ENCODE measurements at regions not wholly inside any gene's neighbourhood (a gene's known extent, or its start where the extent isn't known, plus 50 kb on each side); places are given as distances from the start of the nearest gene placed in this dataset.

DNA sequence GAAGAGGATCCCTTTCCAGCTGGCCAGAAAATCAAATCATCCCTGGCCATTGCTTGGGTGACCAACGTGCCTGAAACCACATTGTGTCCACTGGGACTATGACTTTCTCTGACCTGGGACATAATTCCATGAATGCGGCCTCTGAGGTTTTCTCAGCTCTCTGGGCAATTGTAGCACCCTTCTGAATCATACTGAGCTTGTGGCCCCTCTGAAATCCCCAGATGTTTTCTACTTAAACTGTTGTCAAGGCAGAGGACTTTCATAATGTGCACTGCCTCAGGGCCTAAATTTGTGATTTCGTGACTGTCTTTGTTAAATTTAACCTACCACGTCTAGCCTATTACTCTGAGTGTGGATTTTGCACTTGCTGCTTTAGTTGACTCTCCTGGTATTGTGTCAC lies 321.1 kb upstream of the PLET1 start:
- Histone ChIP-seq H3K4me1 (replicated peaks in 1 of 4; ENCODE audit: control insufficient read depth in 3 of 4, insufficient read depth in 4 of 4, low read length in 3 of 4) (0 out of 7 replicates have a peak, but pooled peaks cover 0 to 2% (median 0%) of the 10 kb centered on the region in 4 experiments), H3K56ac (replicated peaks; ENCODE audit: insufficient read length, low read depth, low read length) (no peak overlapping the region), H2BK5ac (ENCODE audit: low read depth, low read length) (no peak overlapping the region), H4K8ac (ENCODE audit: extremely low read depth, insufficient read depth, low read length) (no peak overlapping the region), H3K9ac (replicated peaks in 1 of 4; ENCODE audit: extremely low read depth in 1 of 4, low read depth in 3 of 4, low read length in 3 of 4) (no peak overlapping the region), H3K79me1 (ENCODE audit: low read depth, low read length) (no peaks in the 10 kb centered on the region), H3K27me3 (replicated peaks in 1 of 4; ENCODE audit: control insufficient read depth in 3 of 4, extremely low read depth in 1 of 4, insufficient read depth in 3 of 4, low read length in 3 of 4) (no peaks in the 10 kb centered on the region), H3K79me2 (ENCODE audit: control insufficient read depth in 1 of 2, insufficient read depth in 2 of 2, low read length in 2 of 2) (no peaks in the 10 kb centered on the region), H3K4me2 (ENCODE audit: insufficient read depth in 1 of 2, low read depth in 2 of 2, low read length in 2 of 2) (no peak overlapping the region), H2BK12ac (ENCODE audit: low read depth, low read length) (no peak overlapping the region), H2BK15ac (ENCODE audit: low read length) (no peak overlapping the region), H3K23ac (ENCODE audit: insufficient read length) (no peak overlapping the region), H4K5ac (ENCODE audit: insufficient read length, low read depth, low read length) (no peak overlapping the region), H3K4ac (replicated peaks; ENCODE audit: insufficient read length, low read depth, low read length) (no peak overlapping the region), H3K4me3 (ENCODE audit: extremely low read depth in 1 of 4, insufficient read depth in 2 of 4, low read depth in 3 of 4, low read length in 4 of 4) (no peak overlapping the region), H4K20me1 (replicated peaks in 1 of 2; ENCODE audit: control insufficient read depth in 1 of 2, insufficient read depth in 2 of 2, low read length in 2 of 2) (no peaks in the 10 kb centered on the region), H2BK120ac (replicated peaks; ENCODE audit: low read depth, low read length) (no peak overlapping the region), H2AFZ (ENCODE audit: low read length) (no peak overlapping the region), H3K27ac (ENCODE audit: low read depth, low read length) (no peak overlapping the region), H2AK5ac (ENCODE audit: low read depth, low read length) (no peak overlapping the region), H3K23me2 (ENCODE audit: low read depth, low read length) (no peaks in the 10 kb centered on the region; the same call in 1 of the 2 replicates), H3K14ac (ENCODE audit: insufficient read length) (no peak overlapping the region), H3K18ac (ENCODE audit: extremely low read depth, low read length) (no peak overlapping the region), H2BK20ac (ENCODE audit: low read length) (no peak overlapping the region), H3K9me3 (ENCODE audit: insufficient read depth in 2 of 2, low read depth in 1 of 2, low read length in 1 of 2) (no peaks in the 10 kb centered on the region), H4K91ac (replicated peaks; ENCODE audit: insufficient read length, low read length) (no peak overlapping the region), H3K36me3 (ENCODE audit: control insufficient read depth in 2 of 4, insufficient read depth in 4 of 4, low read length in 3 of 4) (no peaks in the 10 kb centered on the region)
- WGBS, 2 experiments (ENCODE audit: extremely low coverage in 1 of 2, insufficient coverage in 1 of 2, insufficient read length in 1 of 2, insufficient replicate concordance in 2 of 2, low coverage in 1 of 2, low lambda C conversion rate in 2 of 2, missing lambda C conversion rate in 1 of 2), result 90% methylated on average over 4 of the region's 4 CpGs; no CpG with 5 or more reads in 1 of the 2 experiments
- DNase-seq (ENCODE audit: low read depth in 1 of 2, low spot score in 2 of 2) (no peak), FAIRE-seq (no peak)
- CTCF ChIA-PET (ENCODE audit: partially characterized antibody), result interaction anchor here (0.8 to 6.2 kb wide), 6 partner anchors 9 to 708 kb away, joined by 3 to 45 read pairs (median 4); no protein-coding TSS in a partner anchor
- POLR2A ChIA-PET (ENCODE audit: partially characterized antibody), result no interaction called here
- TF ChIP-seq, protein P1, sequence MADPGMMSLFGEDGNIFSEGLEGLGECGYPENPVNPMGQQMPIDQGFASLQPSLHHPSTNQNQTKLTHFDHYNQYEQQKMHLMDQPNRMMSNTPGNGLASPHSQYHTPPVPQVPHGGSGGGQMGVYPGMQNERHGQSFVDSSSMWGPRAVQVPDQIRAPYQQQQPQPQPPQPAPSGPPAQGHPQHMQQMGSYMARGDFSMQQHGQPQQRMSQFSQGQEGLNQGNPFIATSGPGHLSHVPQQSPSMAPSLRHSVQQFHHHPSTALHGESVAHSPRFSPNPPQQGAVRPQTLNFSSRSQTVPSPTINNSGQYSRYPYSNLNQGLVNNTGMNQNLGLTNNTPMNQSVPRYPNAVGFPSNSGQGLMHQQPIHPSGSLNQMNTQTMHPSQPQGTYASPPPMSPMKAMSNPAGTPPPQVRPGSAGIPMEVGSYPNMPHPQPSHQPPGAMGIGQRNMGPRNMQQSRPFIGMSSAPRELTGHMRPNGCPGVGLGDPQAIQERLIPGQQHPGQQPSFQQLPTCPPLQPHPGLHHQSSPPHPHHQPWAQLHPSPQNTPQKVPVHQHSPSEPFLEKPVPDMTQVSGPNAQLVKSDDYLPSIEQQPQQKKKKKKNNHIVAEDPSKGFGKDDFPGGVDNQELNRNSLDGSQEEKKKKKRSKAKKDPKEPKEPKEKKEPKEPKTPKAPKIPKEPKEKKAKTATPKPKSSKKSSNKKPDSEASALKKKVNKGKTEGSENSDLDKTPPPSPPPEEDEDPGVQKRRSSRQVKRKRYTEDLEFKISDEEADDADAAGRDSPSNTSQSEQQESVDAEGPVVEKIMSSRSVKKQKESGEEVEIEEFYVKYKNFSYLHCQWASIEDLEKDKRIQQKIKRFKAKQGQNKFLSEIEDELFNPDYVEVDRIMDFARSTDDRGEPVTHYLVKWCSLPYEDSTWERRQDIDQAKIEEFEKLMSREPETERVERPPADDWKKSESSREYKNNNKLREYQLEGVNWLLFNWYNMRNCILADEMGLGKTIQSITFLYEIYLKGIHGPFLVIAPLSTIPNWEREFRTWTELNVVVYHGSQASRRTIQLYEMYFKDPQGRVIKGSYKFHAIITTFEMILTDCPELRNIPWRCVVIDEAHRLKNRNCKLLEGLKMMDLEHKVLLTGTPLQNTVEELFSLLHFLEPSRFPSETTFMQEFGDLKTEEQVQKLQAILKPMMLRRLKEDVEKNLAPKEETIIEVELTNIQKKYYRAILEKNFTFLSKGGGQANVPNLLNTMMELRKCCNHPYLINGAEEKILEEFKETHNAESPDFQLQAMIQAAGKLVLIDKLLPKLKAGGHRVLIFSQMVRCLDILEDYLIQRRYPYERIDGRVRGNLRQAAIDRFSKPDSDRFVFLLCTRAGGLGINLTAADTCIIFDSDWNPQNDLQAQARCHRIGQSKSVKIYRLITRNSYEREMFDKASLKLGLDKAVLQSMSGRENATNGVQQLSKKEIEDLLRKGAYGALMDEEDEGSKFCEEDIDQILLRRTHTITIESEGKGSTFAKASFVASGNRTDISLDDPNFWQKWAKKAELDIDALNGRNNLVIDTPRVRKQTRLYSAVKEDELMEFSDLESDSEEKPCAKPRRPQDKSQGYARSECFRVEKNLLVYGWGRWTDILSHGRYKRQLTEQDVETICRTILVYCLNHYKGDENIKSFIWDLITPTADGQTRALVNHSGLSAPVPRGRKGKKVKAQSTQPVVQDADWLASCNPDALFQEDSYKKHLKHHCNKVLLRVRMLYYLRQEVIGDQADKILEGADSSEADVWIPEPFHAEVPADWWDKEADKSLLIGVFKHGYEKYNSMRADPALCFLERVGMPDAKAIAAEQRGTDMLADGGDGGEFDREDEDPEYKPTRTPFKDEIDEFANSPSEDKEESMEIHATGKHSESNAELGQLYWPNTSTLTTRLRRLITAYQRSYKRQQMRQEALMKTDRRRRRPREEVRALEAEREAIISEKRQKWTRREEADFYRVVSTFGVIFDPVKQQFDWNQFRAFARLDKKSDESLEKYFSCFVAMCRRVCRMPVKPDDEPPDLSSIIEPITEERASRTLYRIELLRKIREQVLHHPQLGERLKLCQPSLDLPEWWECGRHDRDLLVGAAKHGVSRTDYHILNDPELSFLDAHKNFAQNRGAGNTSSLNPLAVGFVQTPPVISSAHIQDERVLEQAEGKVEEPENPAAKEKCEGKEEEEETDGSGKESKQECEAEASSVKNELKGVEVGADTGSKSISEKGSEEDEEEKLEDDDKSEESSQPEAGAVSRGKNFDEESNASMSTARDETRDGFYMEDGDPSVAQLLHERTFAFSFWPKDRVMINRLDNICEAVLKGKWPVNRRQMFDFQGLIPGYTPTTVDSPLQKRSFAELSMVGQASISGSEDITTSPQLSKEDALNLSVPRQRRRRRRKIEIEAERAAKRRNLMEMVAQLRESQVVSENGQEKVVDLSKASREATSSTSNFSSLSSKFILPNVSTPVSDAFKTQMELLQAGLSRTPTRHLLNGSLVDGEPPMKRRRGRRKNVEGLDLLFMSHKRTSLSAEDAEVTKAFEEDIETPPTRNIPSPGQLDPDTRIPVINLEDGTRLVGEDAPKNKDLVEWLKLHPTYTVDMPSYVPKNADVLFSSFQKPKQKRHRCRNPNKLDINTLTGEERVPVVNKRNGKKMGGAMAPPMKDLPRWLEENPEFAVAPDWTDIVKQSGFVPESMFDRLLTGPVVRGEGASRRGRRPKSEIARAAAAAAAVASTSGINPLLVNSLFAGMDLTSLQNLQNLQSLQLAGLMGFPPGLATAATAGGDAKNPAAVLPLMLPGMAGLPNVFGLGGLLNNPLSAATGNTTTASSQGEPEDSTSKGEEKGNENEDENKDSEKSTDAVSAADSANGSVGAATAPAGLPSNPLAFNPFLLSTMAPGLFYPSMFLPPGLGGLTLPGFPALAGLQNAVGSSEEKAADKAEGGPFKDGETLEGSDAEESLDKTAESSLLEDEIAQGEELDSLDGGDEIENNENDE (IDR thresholded peaks at IDR 0.05; ENCODE audit: insufficient replicate concordance, low read length), result no peak

All from H1 (cell line).